Caco-2 (cell line): ENCODE measurements at regions not wholly inside any gene's neighbourhood (a gene's known extent, or its start where the extent isn't known, plus 50 kb on each side); places are given as distances from the start of the nearest gene placed in this dataset.

Experiments
- BruUV-seq: library from RNA; stranded (reverse); fragments of 400-500 nt; replicated peaks from 2 replicates; lab custom pipeline; 2021; lab: Mats Ljungman, UMichigan
- CTCF ChIA-PET: fragments of 300-600 bp; sonication (Branson Sonifier 250); formaldehyde crosslinking; loops from one replicate; lab custom pipeline; 2022; ENCODE audit warnings: antibody characterized with exemption; lab: Charles Lee
- POLR2A ChIA-PET: fragments of 300-600 bp; sonication (Branson Sonifier 250); formaldehyde crosslinking; loops from one replicate; lab custom pipeline; 2022; ENCODE audit warnings: antibody characterized with exemption; lab: Charles Lee
- DNase-seq, 2 experiments: peaks; one replicate each; pipeline versions ENCODE4 v3.0.0 to v3.0.0-alpha.2; 2020 to 2022
- H3K27me3 ChIP-seq: replicated peaks from 2 replicates; pipeline ENCODE4 v1.6.0; 2011; ENCODE audit warnings: low read length; ENCODE audit not compliant: control insufficient read depth, insufficient read depth
- H3K36me3 ChIP-seq: 2 replicates; pipeline ENCODE4 v1.5.1; 2011; ENCODE audit warnings: low read length; ENCODE audit not compliant: control insufficient read depth, insufficient read depth
- H3K4me1 ChIP-seq: fragments of 250-450 bp; sonication (Bioruptor Pico); 2 replicates; pipeline ENCODE4 v1.5.1; 2020; ENCODE audit warnings: mild to moderate bottlenecking
- H3K4me3 ChIP-seq: 2 replicates; pipeline ENCODE4 v1.5.1; 2011; ENCODE audit warnings: low read depth, mild to moderate bottlenecking, control low read depth, low read length
- H3K9me3 ChIP-seq: fragments of 250-450 bp; sonication (Bioruptor Pico); 2 replicates; pipeline ENCODE4 v1.5.1; 2020; ENCODE audit warnings: mild to moderate bottlenecking, moderate library complexity
- H3K27ac Mint-ChIP-seq: one replicate; pipeline ENCODE4 v1.8.0; 2022; ENCODE audit warnings: mixed read lengths; ENCODE audit not compliant: unreplicated experiment
- H3K27me3 Mint-ChIP-seq: one replicate; pipeline ENCODE4 v1.8.0; 2022; ENCODE audit warnings: mixed read lengths; ENCODE audit not compliant: insufficient read depth, unreplicated experiment
- H3K36me3 Mint-ChIP-seq: one replicate; pipeline ENCODE4 v1.8.0; 2022; ENCODE audit warnings: mild to moderate bottlenecking, mixed read lengths; ENCODE audit not compliant: insufficient read depth, unreplicated experiment
- H3K4me1 Mint-ChIP-seq: one replicate; pipeline ENCODE4 v1.8.0; 2022; ENCODE audit warnings: low read depth, mixed read lengths; ENCODE audit not compliant: unreplicated experiment
- H3K4me3 Mint-ChIP-seq: one replicate; pipeline ENCODE4 v1.8.0; 2022; ENCODE audit warnings: mild to moderate bottlenecking, moderate library complexity, mixed read lengths; ENCODE audit not compliant: unreplicated experiment
- H3K9me3 Mint-ChIP-seq: one replicate; pipeline ENCODE4 v1.8.0; 2022; ENCODE audit warnings: mixed read lengths; ENCODE audit not compliant: unreplicated experiment
- intact Hi-C: fragments of 100-400 bp; cut with micrococcal nuclease; formaldehyde crosslinking; loops from one replicate; pipeline ENCODE4 v1.10.0; 2022; ENCODE audit not compliant: unreplicated experiment
- TF ChIP-seq, protein P1 (sequence below), 2 experiments: fragments of 200-600 bp in 1 of 2; IDR thresholded peaks; 1 replicate in 1 of 2; 2 replicates in 1 of 2; pipeline versions ENCODE4 v1.5.1 to v1.8.0; 2011 to 2022; ENCODE audit warnings: antibody characterized with exemption in 1 of 2, control low read depth in 1 of 2, inconsistent platforms in 1 of 2, low read depth in 1 of 2, low read length in 1 of 2, mild to moderate bottlenecking in 1 of 2, moderate library complexity in 1 of 2; ENCODE audit not compliant: insufficient read depth in 1 of 2, severe bottlenecking in 1 of 2, unreplicated experiment in 1 of 2

DNA sequence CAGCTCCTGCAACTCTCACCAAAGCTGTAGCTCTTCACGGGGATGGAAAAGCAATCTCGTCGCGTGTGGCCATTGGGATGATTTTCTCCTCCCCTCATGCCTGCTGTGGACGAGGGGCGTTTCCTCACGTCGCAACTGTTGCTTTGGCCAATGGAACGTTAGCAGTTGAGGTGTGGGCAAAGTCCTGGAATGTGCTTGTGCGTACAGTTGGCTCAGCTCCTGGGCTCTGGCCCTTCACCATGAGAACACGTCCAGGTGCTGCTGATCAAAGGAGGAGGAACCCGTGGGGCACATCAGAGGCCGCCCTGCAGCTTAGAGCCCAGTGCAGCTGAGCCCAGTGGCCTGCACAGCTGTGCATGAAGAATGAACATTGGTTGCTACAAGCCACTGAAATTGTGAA lies 186.1 kb downstream of the TJP1 start:
- Histone ChIP-seq H3K27me3 (no peaks in the 10 kb centered on the region), H3K4me1 (no peaks in the 10 kb centered on the region), H3K4me3 (no peak overlapping the region), H3K36me3 (no peaks in the 10 kb centered on the region), H3K9me3 (no peaks in the 10 kb centered on the region; the same call in none of the 2 replicates)
- Mint-ChIP-seq H3K9me3 (no peaks in the 10 kb centered on the region), H3K4me1 (no peaks in the 10 kb centered on the region), H3K4me3 (no peak overlapping the region), H3K27me3 (peaks cover 5% of the 10 kb centered on the region), H3K27ac (no peak overlapping the region), H3K36me3 (no peaks in the 10 kb centered on the region)
- intact Hi-C loops, result loop anchor here (5.0 kb wide), 1 partner anchor 64 kb away; a partner anchor contains a TSS
- no TSS peak for BruUV-seq
- DNase-seq, result peak; percentile 59 to 76
- CTCF ChIA-PET, result interaction anchor here (1.0 to 1.2 kb wide), 2 partner anchors 21 to 40 kb away, joined by 4 to 6 read pairs; no protein-coding TSS in a partner anchor
- POLR2A ChIA-PET, result no interaction called here
- TF ChIP-seq, protein P1, sequence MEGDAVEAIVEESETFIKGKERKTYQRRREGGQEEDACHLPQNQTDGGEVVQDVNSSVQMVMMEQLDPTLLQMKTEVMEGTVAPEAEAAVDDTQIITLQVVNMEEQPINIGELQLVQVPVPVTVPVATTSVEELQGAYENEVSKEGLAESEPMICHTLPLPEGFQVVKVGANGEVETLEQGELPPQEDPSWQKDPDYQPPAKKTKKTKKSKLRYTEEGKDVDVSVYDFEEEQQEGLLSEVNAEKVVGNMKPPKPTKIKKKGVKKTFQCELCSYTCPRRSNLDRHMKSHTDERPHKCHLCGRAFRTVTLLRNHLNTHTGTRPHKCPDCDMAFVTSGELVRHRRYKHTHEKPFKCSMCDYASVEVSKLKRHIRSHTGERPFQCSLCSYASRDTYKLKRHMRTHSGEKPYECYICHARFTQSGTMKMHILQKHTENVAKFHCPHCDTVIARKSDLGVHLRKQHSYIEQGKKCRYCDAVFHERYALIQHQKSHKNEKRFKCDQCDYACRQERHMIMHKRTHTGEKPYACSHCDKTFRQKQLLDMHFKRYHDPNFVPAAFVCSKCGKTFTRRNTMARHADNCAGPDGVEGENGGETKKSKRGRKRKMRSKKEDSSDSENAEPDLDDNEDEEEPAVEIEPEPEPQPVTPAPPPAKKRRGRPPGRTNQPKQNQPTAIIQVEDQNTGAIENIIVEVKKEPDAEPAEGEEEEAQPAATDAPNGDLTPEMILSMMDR (IDR thresholded peaks at IDR 0.05; ENCODE audit: insufficient read depth in 1 of 2, low read depth in 1 of 2, low read length in 1 of 2, severe bottlenecking in 1 of 2, unreplicated experiment in 1 of 2), result no peak

DNA sequence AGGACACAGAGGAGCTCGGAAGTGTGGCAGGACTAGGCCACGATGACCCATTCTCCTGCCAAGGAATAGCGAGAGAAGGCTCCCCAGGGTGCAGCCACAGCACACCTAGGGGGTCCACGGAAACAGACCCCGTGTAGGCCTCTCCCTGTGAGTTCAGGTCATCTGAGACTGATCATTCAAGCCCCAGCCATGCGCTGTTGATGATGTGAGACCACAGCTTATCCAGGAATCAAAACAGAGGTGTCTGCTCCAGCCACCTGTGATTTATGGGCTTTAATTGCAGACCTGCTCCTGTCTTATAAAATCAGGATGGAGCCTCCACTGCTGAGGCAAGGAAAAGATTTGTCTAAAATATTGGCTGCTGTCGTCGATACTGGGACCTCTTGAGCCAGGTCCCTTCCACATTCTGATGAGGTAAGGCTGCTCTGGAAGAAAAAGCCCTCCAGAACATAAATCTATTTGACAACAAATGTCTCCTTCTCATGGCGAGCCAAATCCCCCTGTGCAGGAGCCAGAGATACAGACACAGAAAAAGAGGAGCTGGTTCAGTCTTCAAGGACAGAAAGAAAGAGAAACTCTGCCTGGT lies 186.7 kb downstream of the TJP1 start:
- H3K9me3 Mint-ChIP-seq, result no peaks in the 10 kb centered on the region
- CTCF ChIA-PET, result interaction anchor here (1.0 to 1.2 kb wide), 2 partner anchors 21 to 40 kb away, joined by 4 to 6 read pairs; no protein-coding TSS in a partner anchor
- peaks cover 5% of the 10 kb centered on the region for H3K27me3 Mint-ChIP-seq

DNA sequence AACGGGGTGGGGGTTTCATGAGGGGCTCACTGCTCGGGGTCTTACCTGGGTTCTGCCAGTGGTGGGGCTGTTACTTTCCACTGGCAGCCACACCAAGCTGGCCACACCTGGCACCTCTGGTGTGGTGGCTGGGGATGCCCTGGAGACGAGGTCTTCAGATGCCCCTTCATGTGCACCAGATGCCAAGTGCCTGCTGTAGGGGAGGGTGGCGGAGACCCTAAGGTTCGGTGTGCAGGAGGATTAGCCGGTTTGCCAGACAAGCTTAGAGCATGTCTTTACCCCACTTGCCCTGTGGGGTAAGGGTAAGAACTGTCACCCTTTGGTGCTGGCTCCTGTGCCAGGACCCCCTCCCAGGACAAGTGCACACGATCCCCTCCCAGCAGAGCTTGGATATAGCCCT lies 188.3 kb downstream of the TJP1 start:
- Histone ChIP-seq H3K9me3 (no peaks in the 10 kb centered on the region), H3K36me3 (no peaks in the 10 kb centered on the region), H3K4me1 (no peaks in the 10 kb centered on the region), H3K27me3 (no peaks in the 10 kb centered on the region), H3K4me3 (no peak overlapping the region)
- BruUV-seq, result no TSS peak
- intact Hi-C loops, result no loop called here
- no peaks in the 10 kb centered on the region for H3K9me3 Mint-ChIP-seq
- no peaks in the 10 kb centered on the region for H3K36me3 Mint-ChIP-seq
- no peaks in the 10 kb centered on the region for H3K4me1 Mint-ChIP-seq
- TF ChIP-seq, protein P1 (IDR thresholded peaks at IDR 0.05; ENCODE audit: insufficient read depth in 1 of 2, low read depth in 1 of 2, low read length in 1 of 2, severe bottlenecking in 1 of 2, unreplicated experiment in 1 of 2), result no peak
- POLR2A ChIA-PET, result no interaction called here
- no peak overlapping the region for H3K27ac Mint-ChIP-seq
- CTCF ChIA-PET, result no interaction called here
- H3K27me3 Mint-ChIP-seq, result peaks cover 15% of the 10 kb centered on the region
- H3K4me3 Mint-ChIP-seq, result no peak overlapping the region
- no peak for DNase-seq

More for the DNA sequence above, 186.7 kb downstream of the TJP1 start:
- Mint-ChIP-seq H3K4me1 (no peaks in the 10 kb centered on the region), H3K27ac (no peak overlapping the region), H3K4me3 (no peak overlapping the region), H3K36me3 (no peaks in the 10 kb centered on the region)
- H3K4me3 ChIP-seq, result no peak overlapping the region
- DNase-seq, result no peak
- no peaks in the 10 kb centered on the region for H3K36me3 ChIP-seq
- TF ChIP-seq, protein P1 (IDR thresholded peaks at IDR 0.05; ENCODE audit: insufficient read depth in 1 of 2, low read depth in 1 of 2, low read length in 1 of 2, severe bottlenecking in 1 of 2, unreplicated experiment in 1 of 2), result no peak
- H3K27me3 ChIP-seq, result no peaks in the 10 kb centered on the region
- intact Hi-C loops, result loop anchor here (5.0 kb wide), 1 partner anchor 63 kb away; a partner anchor contains a TSS
- BruUV-seq, result no TSS peak
- H3K4me1 ChIP-seq, result no peaks in the 10 kb centered on the region
- POLR2A ChIA-PET, result interaction anchor here (0.5 kb wide), 1 partner anchor 27 kb away, joined by 3 read pairs; no protein-coding TSS in a partner anchor
- no peaks in the 10 kb centered on the region; the same call in none of the 2 replicates for H3K9me3 ChIP-seq
